VCaP (cell line): ENCODE measurements at regions not wholly inside any gene's neighbourhood (a gene's known extent, or its start where the extent isn't known, plus 50 kb on each side); places are given as distances from the start of the nearest gene placed in this dataset.

Source experiments
- H3K27ac ChIP-seq: fragments of 450-650 bp; 2 replicates; pipeline ENCODE4 v1.5.1; 2017
- CTCF ChIP-seq: fragments of 450-650 bp; conservative IDR thresholded peaks from 2 replicates; pipeline ENCODE4 v1.5.1; 2017; ENCODE audit warnings: mild to moderate bottlenecking, moderate library complexity

- TF ChIP-seq CTCF = no peak
These were observed 93.5 kb downstream of the FAM124B start for GRCh38 chr2:224308272-224308911.

GRCh38 chr2:224302952-224303351 is 99.0 kb downstream of the FAM124B start:
- no peak overlapping the region for H3K27ac ChIP-seq
- no peak for TF ChIP-seq CTCF

More at GRCh38 chr2:224308272-224308911, 93.5 kb downstream of the FAM124B start:
- H3K27ac ChIP-seq = no peak overlapping the region

- TF ChIP-seq CTCF = no peak
- no peak overlapping the region for H3K27ac ChIP-seq
These were observed 107.9 kb downstream of the FAM124B start for GRCh38 chr2:224293976-224294375.

- H3K27ac ChIP-seq = no peak overlapping the region
- TF ChIP-seq CTCF = no peak
These were observed 114.4 kb downstream of the FAM124B start for GRCh38 chr2:224287531-224287930.

GRCh38 chr2:224286923-224287322 is 115.0 kb downstream of the FAM124B start:
- H3K27ac ChIP-seq = no peak overlapping the region
- TF ChIP-seq CTCF = peak; percentile 34; the same call in 1 of the 2 replicates

GRCh38 chr2:224284134-224284946 is 117.6 kb downstream of the FAM124B start:
- H3K27ac ChIP-seq = no peak overlapping the region
- peak; percentile 76 for TF ChIP-seq CTCF

- TF ChIP-seq CTCF = no peak
- H3K27ac ChIP-seq = no peak overlapping the region
These were observed 118.4 kb downstream of the FAM124B start for GRCh38 chr2:224283466-224283965.
